IMR-90 (cell line): ENCODE measurements at regions not wholly inside any gene's neighbourhood (a gene's known extent, or its start where the extent isn't known, plus 50 kb on each side); places are given as distances from the start of the nearest gene placed in this dataset.
A peak's percentile ranks its signal among the peaks of the same experiment; 100 is the strongest.

Source experiments
- ATAC-seq: fragments of 200-7000 bp; cut with Tn5 transposase; 2 replicates; pipeline ENCODE4 v1.9.1; 2020; ENCODE audit warnings: low read depth, mild to moderate bottlenecking, moderate library complexity
- BruUV-seq: library from RNA; stranded (reverse); fragments of 400-500 nt; replicated peaks from 2 replicates; lab custom pipeline; 2021; lab: Mats Ljungman, UMichigan
- CTCF ChIA-PET: fragments of 300-600 bp; formaldehyde crosslinking; extraction: SDS; loops from one replicate; lab custom pipeline; 2021; ENCODE audit warnings: antibody characterized with exemption; lab: Yijun Ruan, JAX
- POLR2A ChIA-PET: fragments of 300-600 bp; sonication (Branson Sonifier 250); formaldehyde crosslinking; loops from one replicate; lab custom pipeline; 2022; ENCODE audit warnings: antibody characterized with exemption; ENCODE audit not compliant: unreplicated experiment; lab: Charles Lee
- DNase-seq: peaks from one replicate; pipeline ENCODE4 v3.0.0; 2013
- H2AFZ ChIP-seq: replicated peaks from 2 replicates; pipeline ENCODE3; 2013; ENCODE audit warnings: low read length, mild to moderate bottlenecking; ENCODE audit not compliant: poor library complexity
- H2AK5ac ChIP-seq: 2 replicates; pipeline ENCODE4 v1.6.1; 2013; ENCODE audit warnings: low read depth, low read length, inconsistent platforms
- H2AK9ac ChIP-seq: replicated peaks from 2 replicates; pipeline ENCODE3; 2013; ENCODE audit warnings: mild to moderate bottlenecking, low read depth, low read length, moderate library complexity; ENCODE audit not compliant: poor library complexity
- H2BK120ac ChIP-seq: 2 replicates; pipeline ENCODE4 v1.6.1; 2013; ENCODE audit warnings: low read depth, low read length, inconsistent platforms
- H2BK15ac ChIP-seq: 3 replicates; pipeline ENCODE4 v1.6.1; 2013; ENCODE audit warnings: low read depth, low read length, inconsistent platforms
- H2BK20ac ChIP-seq: 2 replicates; pipeline ENCODE4 v1.6.1; 2013; ENCODE audit warnings: low read depth, mild to moderate bottlenecking, inconsistent platforms, low read length, moderate library complexity
- H2BK5ac ChIP-seq: 2 replicates; pipeline ENCODE4 v1.6.1; 2013; ENCODE audit warnings: mild to moderate bottlenecking, low read depth, low read length, inconsistent platforms; ENCODE audit not compliant: poor library complexity, severe bottlenecking
- H3K14ac ChIP-seq: replicated peaks from 2 replicates; pipeline ENCODE4 v1.6.1; 2013; ENCODE audit warnings: low read depth, low read length, inconsistent platforms
- H3K18ac ChIP-seq: 2 replicates; pipeline ENCODE4 v1.6.1; 2013; ENCODE audit warnings: low read depth, low read length, control low read depth
- H3K23ac ChIP-seq: 2 replicates; pipeline ENCODE4 v1.6.1; 2013; ENCODE audit warnings: low read depth, low read length, inconsistent platforms
- H3K27ac ChIP-seq: 2 replicates; pipeline ENCODE4 v1.5.1; 2013; ENCODE audit warnings: mild to moderate bottlenecking, control low read depth, low read length; ENCODE audit not compliant: insufficient read depth
- H3K27me3 ChIP-seq: 2 replicates; pipeline ENCODE4 v1.6.1; 2013; ENCODE audit warnings: low read length; ENCODE audit not compliant: control insufficient read depth, insufficient read depth
- H3K36me3 ChIP-seq: 2 replicates; pipeline ENCODE4 v1.6.1; 2013; ENCODE audit warnings: low read length, mixed read lengths; ENCODE audit not compliant: control insufficient read depth, insufficient read depth
- H3K4ac ChIP-seq: 2 replicates; pipeline ENCODE4 v1.6.1; 2013; ENCODE audit warnings: low read depth, low read length, inconsistent platforms
- H3K4me1 ChIP-seq: 2 replicates; pipeline ENCODE4 v1.6.1; 2013; ENCODE audit warnings: low read length, mixed read lengths; ENCODE audit not compliant: control insufficient read depth, insufficient read depth
- H3K4me2 ChIP-seq: 2 replicates; pipeline ENCODE4 v1.6.1; 2013; ENCODE audit warnings: low read depth, mild to moderate bottlenecking, control low read depth, low read length, moderate library complexity
- H3K4me3 ChIP-seq: 2 replicates; pipeline ENCODE4 v1.5.1; 2013; ENCODE audit warnings: low read depth, mild to moderate bottlenecking, control low read depth, low read length, moderate library complexity; ENCODE audit not compliant: insufficient read depth
- H3K56ac ChIP-seq: 2 replicates; pipeline ENCODE4 v1.6.1; 2013; ENCODE audit warnings: low read length, inconsistent platforms; ENCODE audit not compliant: insufficient read depth; ENCODE audit errors: extremely low read depth
- H3K79me1 ChIP-seq, 2 experiments: 2 replicates each; pipeline ENCODE4 v1.6.1; 2013; ENCODE audit warnings: low read length in 2 of 2, inconsistent platforms in 1 of 2, low read depth in 1 of 2
- H3K9ac ChIP-seq: 2 replicates; pipeline ENCODE4 v1.6.1; 2013; ENCODE audit warnings: low read depth, low read length, control low read depth
- H3K9me1 ChIP-seq: 2 replicates; pipeline ENCODE4 v1.6.1; 2013; ENCODE audit warnings: low read length, inconsistent platforms; ENCODE audit not compliant: insufficient read depth
- H3K9me3 ChIP-seq: 2 replicates; pipeline ENCODE4 v1.6.1; 2013; ENCODE audit warnings: low read length; ENCODE audit not compliant: control insufficient read depth, insufficient read depth
- H4K20me1 ChIP-seq: 2 replicates; pipeline ENCODE4 v1.6.1; 2013; ENCODE audit warnings: low read length, inconsistent platforms; ENCODE audit not compliant: insufficient read depth
- H4K5ac ChIP-seq: 2 replicates; pipeline ENCODE4 v1.6.1; 2013; ENCODE audit warnings: mild to moderate bottlenecking, low read depth, low read length, control low read depth
- H4K8ac ChIP-seq, 2 experiments: 2 replicates each; pipeline ENCODE4 v1.6.1; 2013; ENCODE audit warnings: low read depth in 2 of 2, low read length in 2 of 2, control low read depth in 1 of 2, inconsistent platforms in 1 of 2
- H4K91ac ChIP-seq: 2 replicates; pipeline ENCODE4 v1.6.1; 2013; ENCODE audit warnings: low read depth, low read length, inconsistent platforms; ENCODE audit not compliant: insufficient read depth
- BHLHE40 ChIP-seq: fragments of 150-350 bp; IDR thresholded peaks from 2 replicates; pipeline ENCODE4 v1.6.1; 2016; ENCODE audit warnings: mild to moderate bottlenecking, low read depth, low read length
- CEBPB ChIP-seq: IDR thresholded peaks from 2 replicates; pipeline ENCODE4 v1.6.1; 2012; ENCODE audit warnings: low read depth, low read length, improper control_type of control experiment
- CHD1 ChIP-seq: IDR thresholded peaks from 2 replicates; pipeline ENCODE4 v1.6.1; 2012; ENCODE audit warnings: low read depth, low read length, improper control_type of control experiment
- MAFK ChIP-seq: IDR thresholded peaks from 2 replicates; pipeline ENCODE4 v1.6.1; 2012; ENCODE audit warnings: low read depth, low read length, improper control_type of control experiment
- POLR2A ChIP-seq: IDR thresholded peaks from 2 replicates; pipeline ENCODE4 v1.6.1; 2012; ENCODE audit warnings: mild to moderate bottlenecking, low read depth, low read length
- RAD21 ChIP-seq: IDR thresholded peaks from 2 replicates; pipeline ENCODE4 v1.6.1; 2012; ENCODE audit warnings: low read length, improper control_type of control experiment
- SMC3 ChIP-seq: fragments of 150-350 bp; IDR thresholded peaks from 2 replicates; pipeline ENCODE4 v1.6.1; 2016; ENCODE audit warnings: low read depth, mild to moderate bottlenecking, antibody characterized with exemption, low read length, moderate library complexity
- WGBS, 2 experiments: methylation state at CpG; one replicate each; pipeline versions ENCODE4 v1.1.5 to v1.1.7; 2013; ENCODE audit warnings: missing lambda C conversion rate in 2 of 2; ENCODE audit not compliant: insufficient read length in 1 of 2; ENCODE audit errors: extremely low coverage in 2 of 2; 5-methylcytosine and 5-hydroxymethylcytosine counted together
- dilution Hi-C: fragments of 300-500 bp; cut with HindIII; formaldehyde crosslinking; loops from one replicate; pipeline ENCODE4 v1.14.3; 2018; ENCODE audit warnings: low sequenced_read_pairs; ENCODE audit not compliant: unreplicated experiment
- in situ Hi-C: fragments of 300-500 bp; cut with MboI; formaldehyde crosslinking; loops from 3 replicates; pipeline ENCODE4 v1.14.3; 2019; ENCODE audit warnings: low sequenced_read_pairs, inconsistent platforms, mixed read lengths
- intact Hi-C: fragments of 100-400 bp; cut with micrococcal nuclease; formaldehyde crosslinking; loops from 2 replicates; pipeline ENCODE4 v1.10.0; 2022
- TF ChIP-seq, protein P1 (sequence below): fragments of 150-350 bp; IDR thresholded peaks from 2 replicates; pipeline ENCODE4 v1.6.1; 2017; ENCODE audit warnings: mild to moderate bottlenecking, antibody characterized with exemption, low read length, low read depth
- TF ChIP-seq, protein P2 (sequence below): conservative IDR thresholded peaks from 2 replicates; pipeline ENCODE4 v1.5.1; 2012; ENCODE audit warnings: mild to moderate bottlenecking, low read depth, low read length, improper control_type of control experiment
- TF ChIP-seq, protein P3 (sequence below): fragments of 150-350 bp; IDR thresholded peaks from 2 replicates; pipeline ENCODE4 v1.6.1; 2016; ENCODE audit warnings: low read depth, mild to moderate bottlenecking, low read length, moderate library complexity, borderline replicate concordance

DNA sequence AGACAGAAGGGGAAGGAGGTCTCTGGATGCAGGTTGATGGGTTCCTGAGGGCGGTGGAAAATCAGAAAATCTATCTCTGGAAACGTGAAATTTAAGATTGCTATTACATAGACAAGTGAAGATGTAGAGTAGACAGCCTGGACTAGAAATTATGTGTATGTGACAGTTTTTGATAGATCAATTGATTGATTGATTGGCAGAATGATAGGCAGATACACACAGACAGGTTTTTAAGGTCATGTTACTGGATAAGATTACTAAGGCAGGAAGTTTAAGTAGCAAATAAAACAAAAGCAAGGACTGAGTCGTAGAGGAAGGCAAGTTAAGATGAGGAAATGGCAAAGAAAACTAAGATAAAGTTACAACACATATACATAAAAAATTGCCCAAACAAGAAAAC lies 124.7 kb downstream of the RGS21 start:
- H3K79me1 ChIP-seq: no peaks in the 10 kb centered on the region
- no peak overlapping the region for H2AFZ ChIP-seq
- H4K8ac ChIP-seq: peak overlapping the region; percentile 26 to 57; a peak in 2 of 4 replicates
- peaks cover 5% of the 10 kb centered on the region for H3K9me1 ChIP-seq
- H2AK5ac ChIP-seq: peak overlapping the region; percentile 86
- H2BK120ac ChIP-seq: peak overlapping the region; percentile 82
- intact Hi-C loops: loop anchor here (10.0 kb wide), 1 partner anchor 287 kb away; the partner anchor contains the start of gene RGS18
- H2BK15ac ChIP-seq: peak overlapping the region; percentile 74; the same call in 2 of the 3 replicates
- no peak overlapping the region for H2BK5ac ChIP-seq
- no TSS peak for BruUV-seq
- ATAC-seq: no peak
- H3K56ac ChIP-seq: no peak overlapping the region
- in situ Hi-C loops: loop anchor here (10.0 kb wide), 2 partner anchors 117 to 447 kb away; no protein-coding TSS in a partner anchor
- no peaks in the 10 kb centered on the region for H3K9me3 ChIP-seq
- no peaks in the 10 kb centered on the region for H4K20me1 ChIP-seq
- peak overlapping the region; percentile 27; the same call in 1 of the 2 replicates for H3K14ac ChIP-seq
- H3K4me3 ChIP-seq: no peak overlapping the region
- WGBS, 2 experiments: 100% methylated on average over 1 of the region's 3 CpGs; no CpG with 5 or more reads in 1 of the 2 experiments
- no peak for DNase-seq
- H3K4ac ChIP-seq: peak overlapping the region; percentile 48; the same call in 1 of the 2 replicates
- TF ChIP-seq BHLHE40 (no peak), CHD1 (no peak), RAD21 (no peak), CEBPB (no peak), POLR2A (no peak), SMC3 (no peak), MAFK (no peak)
- TF ChIP-seq, protein P1, sequence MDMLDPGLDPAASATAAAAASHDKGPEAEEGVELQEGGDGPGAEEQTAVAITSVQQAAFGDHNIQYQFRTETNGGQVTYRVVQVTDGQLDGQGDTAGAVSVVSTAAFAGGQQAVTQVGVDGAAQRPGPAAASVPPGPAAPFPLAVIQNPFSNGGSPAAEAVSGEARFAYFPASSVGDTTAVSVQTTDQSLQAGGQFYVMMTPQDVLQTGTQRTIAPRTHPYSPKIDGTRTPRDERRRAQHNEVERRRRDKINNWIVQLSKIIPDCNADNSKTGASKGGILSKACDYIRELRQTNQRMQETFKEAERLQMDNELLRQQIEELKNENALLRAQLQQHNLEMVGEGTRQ: no peak
- TF ChIP-seq, protein P2, sequence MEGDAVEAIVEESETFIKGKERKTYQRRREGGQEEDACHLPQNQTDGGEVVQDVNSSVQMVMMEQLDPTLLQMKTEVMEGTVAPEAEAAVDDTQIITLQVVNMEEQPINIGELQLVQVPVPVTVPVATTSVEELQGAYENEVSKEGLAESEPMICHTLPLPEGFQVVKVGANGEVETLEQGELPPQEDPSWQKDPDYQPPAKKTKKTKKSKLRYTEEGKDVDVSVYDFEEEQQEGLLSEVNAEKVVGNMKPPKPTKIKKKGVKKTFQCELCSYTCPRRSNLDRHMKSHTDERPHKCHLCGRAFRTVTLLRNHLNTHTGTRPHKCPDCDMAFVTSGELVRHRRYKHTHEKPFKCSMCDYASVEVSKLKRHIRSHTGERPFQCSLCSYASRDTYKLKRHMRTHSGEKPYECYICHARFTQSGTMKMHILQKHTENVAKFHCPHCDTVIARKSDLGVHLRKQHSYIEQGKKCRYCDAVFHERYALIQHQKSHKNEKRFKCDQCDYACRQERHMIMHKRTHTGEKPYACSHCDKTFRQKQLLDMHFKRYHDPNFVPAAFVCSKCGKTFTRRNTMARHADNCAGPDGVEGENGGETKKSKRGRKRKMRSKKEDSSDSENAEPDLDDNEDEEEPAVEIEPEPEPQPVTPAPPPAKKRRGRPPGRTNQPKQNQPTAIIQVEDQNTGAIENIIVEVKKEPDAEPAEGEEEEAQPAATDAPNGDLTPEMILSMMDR: no peak
- TF ChIP-seq, protein P3, sequence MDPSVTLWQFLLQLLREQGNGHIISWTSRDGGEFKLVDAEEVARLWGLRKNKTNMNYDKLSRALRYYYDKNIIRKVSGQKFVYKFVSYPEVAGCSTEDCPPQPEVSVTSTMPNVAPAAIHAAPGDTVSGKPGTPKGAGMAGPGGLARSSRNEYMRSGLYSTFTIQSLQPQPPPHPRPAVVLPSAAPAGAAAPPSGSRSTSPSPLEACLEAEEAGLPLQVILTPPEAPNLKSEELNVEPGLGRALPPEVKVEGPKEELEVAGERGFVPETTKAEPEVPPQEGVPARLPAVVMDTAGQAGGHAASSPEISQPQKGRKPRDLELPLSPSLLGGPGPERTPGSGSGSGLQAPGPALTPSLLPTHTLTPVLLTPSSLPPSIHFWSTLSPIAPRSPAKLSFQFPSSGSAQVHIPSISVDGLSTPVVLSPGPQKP: no peak
- H3K18ac ChIP-seq: peak overlapping the region; percentile 95; the same call in 1 of the 2 replicates
- no peaks in the 10 kb centered on the region for H3K36me3 ChIP-seq
- peaks cover 13% of the 10 kb centered on the region for H3K4me1 ChIP-seq
- no peak overlapping the region for H3K23ac ChIP-seq
- H3K27me3 ChIP-seq: no peaks in the 10 kb centered on the region
- CTCF ChIA-PET: no interaction called here
- no peak overlapping the region for H3K9ac ChIP-seq
- no peak overlapping the region for H3K4me2 ChIP-seq
- H3K27ac ChIP-seq: no peak overlapping the region; the same call in 1 of the 2 replicates
- H4K5ac ChIP-seq: peak overlapping the region; percentile 80
- dilution Hi-C loops: no loop called here
- H2BK20ac ChIP-seq: peak overlapping the region; percentile 78; the same call in 1 of the 2 replicates
- POLR2A ChIA-PET: no interaction called here
- H4K91ac ChIP-seq: peak overlapping the region; percentile 53; the same call in 1 of the 2 replicates
- no peak overlapping the region for H2AK9ac ChIP-seq
